ENCODE measurements at regions not wholly inside any gene's neighbourhood (a gene's known extent, or its start where the extent isn't known, plus 50 kb on each side); places are given as distances from the start of the nearest gene placed in this dataset.

DNA sequence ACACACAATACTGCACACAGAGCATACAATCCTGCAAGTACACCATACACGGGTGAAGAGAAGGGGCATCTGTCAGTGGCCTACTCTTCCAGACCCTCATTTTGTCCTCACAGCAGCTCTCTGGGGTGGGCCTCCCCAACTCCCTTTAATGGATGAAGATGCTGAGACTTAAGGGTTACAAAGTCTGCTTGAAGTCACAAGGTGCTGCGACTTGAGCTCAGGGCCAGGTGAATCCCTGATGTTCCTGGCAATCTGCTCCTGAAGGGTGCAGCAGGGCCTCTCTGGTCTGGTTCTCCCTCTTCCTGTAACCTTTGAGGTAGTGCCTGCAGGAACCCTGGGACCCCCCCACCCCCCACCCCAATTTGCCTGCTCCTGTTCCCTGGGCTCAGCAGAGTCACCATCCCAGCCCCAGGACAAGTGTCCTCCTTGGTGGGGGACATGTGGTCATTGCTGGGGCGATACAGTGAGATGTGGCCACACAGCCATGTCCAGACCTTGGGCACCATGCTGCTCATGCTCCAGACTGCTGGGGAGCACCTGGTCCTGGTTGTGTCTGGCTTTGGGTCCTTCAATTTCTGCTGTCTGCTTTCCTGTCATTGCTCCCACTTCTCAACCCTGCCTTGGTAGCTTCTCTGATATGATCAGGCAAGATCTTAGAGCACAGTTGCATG lies 107.5 kb downstream of the METRNL start:
- no peaks in the 10 kb centered on the region for H3K4me1 Mint-ChIP-seq
- H3K9ac ChIP-seq (ENCODE audit: low read length) = no peak overlapping the region
- H3K4me1 ChIP-seq (ENCODE audit: control insufficient read depth in 2 of 2, insufficient read depth in 2 of 2, low read length in 2 of 2) = no peaks in the 10 kb centered on the region
- H3K9me3 ChIP-seq (ENCODE audit: control extremely low read depth in 1 of 3, control insufficient read depth in 2 of 3, insufficient read depth in 1 of 3, low read length in 2 of 3) = peaks cover 0 to 8% (median 0%) of the 10 kb centered on the region in 3 donors
- ChIA-PET POLR2A (no interaction called here), CTCF (no interaction called here)
- no peak for ATAC-seq (ENCODE audit: low read depth)
- H3K4me2 ChIP-seq (replicated peaks; ENCODE audit: low read depth, low read length, poor library complexity, severe bottlenecking) = no peak overlapping the region
- H3K4me3 ChIP-seq (ENCODE audit: control extremely low read depth in 1 of 5, extremely low read depth in 1 of 5, insufficient read depth in 1 of 5, low read depth in 2 of 5, low read length in 4 of 5) = no peak overlapping the region
- no peak overlapping the region for H3K27ac Mint-ChIP-seq
- H3K79me2 ChIP-seq (ENCODE audit: control insufficient read depth, insufficient read depth, low read length) = no peaks in the 10 kb centered on the region
- H4K20me1 ChIP-seq (ENCODE audit: control insufficient read depth, insufficient read depth, low read length, poor library complexity, severe bottlenecking) = no peaks in the 10 kb centered on the region
- H2AFZ ChIP-seq (ENCODE audit: insufficient read depth, low read depth, low read length, poor library complexity, severe bottlenecking) = no peak overlapping the region
- TF ChIP-seq EZH2 (IDR thresholded peaks at IDR 0.05; ENCODE audit: borderline replicate concordance, insufficient read depth, low read depth, low read length, poor library complexity, severe bottlenecking) = no peak
- TF ChIP-seq, protein P1, sequence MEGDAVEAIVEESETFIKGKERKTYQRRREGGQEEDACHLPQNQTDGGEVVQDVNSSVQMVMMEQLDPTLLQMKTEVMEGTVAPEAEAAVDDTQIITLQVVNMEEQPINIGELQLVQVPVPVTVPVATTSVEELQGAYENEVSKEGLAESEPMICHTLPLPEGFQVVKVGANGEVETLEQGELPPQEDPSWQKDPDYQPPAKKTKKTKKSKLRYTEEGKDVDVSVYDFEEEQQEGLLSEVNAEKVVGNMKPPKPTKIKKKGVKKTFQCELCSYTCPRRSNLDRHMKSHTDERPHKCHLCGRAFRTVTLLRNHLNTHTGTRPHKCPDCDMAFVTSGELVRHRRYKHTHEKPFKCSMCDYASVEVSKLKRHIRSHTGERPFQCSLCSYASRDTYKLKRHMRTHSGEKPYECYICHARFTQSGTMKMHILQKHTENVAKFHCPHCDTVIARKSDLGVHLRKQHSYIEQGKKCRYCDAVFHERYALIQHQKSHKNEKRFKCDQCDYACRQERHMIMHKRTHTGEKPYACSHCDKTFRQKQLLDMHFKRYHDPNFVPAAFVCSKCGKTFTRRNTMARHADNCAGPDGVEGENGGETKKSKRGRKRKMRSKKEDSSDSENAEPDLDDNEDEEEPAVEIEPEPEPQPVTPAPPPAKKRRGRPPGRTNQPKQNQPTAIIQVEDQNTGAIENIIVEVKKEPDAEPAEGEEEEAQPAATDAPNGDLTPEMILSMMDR (IDR thresholded peaks at IDR 0.05) = no peak
- 95% methylated on average over 2 of the region's 3 CpGs for WGBS (ENCODE audit: insufficient coverage)
- no peak overlapping the region for H3K4me3 Mint-ChIP-seq
- intact Hi-C loops (cut with micrococcal nuclease) = no loop called here
- no peaks in the 10 kb centered on the region for H3K9me3 Mint-ChIP-seq (ENCODE audit: insufficient read depth)
- no peak overlapping the region for H3K27ac ChIP-seq (ENCODE audit: low read length in 2 of 2)
- DNase-seq = no peak
- H3K27me3 Mint-ChIP-seq = peaks cover 17% of the 10 kb centered on the region
- no peaks in the 10 kb centered on the region for H3K36me3 ChIP-seq (replicated peaks in 1 of 2; ENCODE audit: control extremely low read depth in 1 of 2, control insufficient read depth in 1 of 2, extremely low read depth in 1 of 2, insufficient read depth in 2 of 2, low read length in 1 of 2)
- H3K27me3 ChIP-seq (replicated peaks in 1 of 4; ENCODE audit: control extremely low read depth in 1 of 4, control insufficient read depth in 3 of 4, insufficient read depth in 4 of 4, low read length in 3 of 4) = peaks cover 0 to 8% (median 0%) of the 10 kb centered on the region in 4 experiments

DNA sequence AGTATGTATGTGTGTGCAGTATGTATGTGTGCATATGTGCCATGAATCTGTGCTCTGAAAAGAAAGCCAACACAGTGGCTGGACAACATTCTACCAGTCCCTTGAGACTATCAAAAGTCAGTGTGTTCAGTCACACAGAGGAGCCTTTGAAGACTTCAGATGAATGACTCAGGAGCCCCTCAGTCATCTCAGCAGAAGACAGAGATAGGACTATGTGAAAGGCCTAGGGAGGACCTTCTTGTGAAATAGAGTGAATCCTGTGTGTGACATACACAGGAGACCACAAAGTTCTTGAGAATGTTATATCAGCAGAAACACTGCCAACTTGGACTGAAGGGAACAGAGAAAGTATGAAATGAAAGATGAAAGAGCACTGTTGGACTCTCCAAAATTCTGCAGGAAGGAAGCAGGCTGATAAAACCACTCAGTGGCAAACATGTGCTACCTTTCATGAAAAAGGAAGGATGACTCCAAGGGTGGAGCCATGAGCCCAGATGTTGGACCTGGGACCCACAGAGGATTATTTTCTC lies 108.4 kb downstream of the METRNL start:
- Histone ChIP-seq H3K4me3 (ENCODE audit: control extremely low read depth in 1 of 5, extremely low read depth in 1 of 5, insufficient read depth in 1 of 5, low read depth in 2 of 5, low read length in 4 of 5) (no peak overlapping the region), H3K9me3 (ENCODE audit: control extremely low read depth in 1 of 3, control insufficient read depth in 2 of 3, insufficient read depth in 1 of 3, low read length in 2 of 3) (peaks cover 0 to 8% (median 0%) of the 10 kb centered on the region in 3 donors), H3K4me1 (ENCODE audit: control insufficient read depth in 2 of 2, insufficient read depth in 2 of 2, low read length in 2 of 2) (no peaks in the 10 kb centered on the region), H3K27me3 (replicated peaks in 1 of 4; ENCODE audit: control extremely low read depth in 1 of 4, control insufficient read depth in 3 of 4, insufficient read depth in 4 of 4, low read length in 3 of 4) (peaks cover 0 to 8% (median 0%) of the 10 kb centered on the region in 4 experiments), H2AFZ (ENCODE audit: insufficient read depth, low read depth, low read length, poor library complexity, severe bottlenecking) (no peak overlapping the region), H4K20me1 (ENCODE audit: control insufficient read depth, insufficient read depth, low read length, poor library complexity, severe bottlenecking) (no peaks in the 10 kb centered on the region), H3K9ac (ENCODE audit: low read length) (no peak overlapping the region), H3K4me2 (replicated peaks; ENCODE audit: low read depth, low read length, poor library complexity, severe bottlenecking) (no peak overlapping the region), H3K27ac (ENCODE audit: low read length in 2 of 2) (no peak overlapping the region), H3K36me3 (replicated peaks in 1 of 2; ENCODE audit: control extremely low read depth in 1 of 2, control insufficient read depth in 1 of 2, extremely low read depth in 1 of 2, insufficient read depth in 2 of 2, low read length in 1 of 2) (no peaks in the 10 kb centered on the region), H3K79me2 (ENCODE audit: control insufficient read depth, insufficient read depth, low read length) (no peaks in the 10 kb centered on the region)
- no peaks in the 10 kb centered on the region for H3K4me1 Mint-ChIP-seq
- DNase-seq (no peak), ATAC-seq (ENCODE audit: low read depth) (no peak)
- peaks cover 17% of the 10 kb centered on the region for H3K27me3 Mint-ChIP-seq
- H3K4me3 Mint-ChIP-seq = no peak overlapping the region
- H3K27ac Mint-ChIP-seq = no peak overlapping the region
- TF ChIP-seq, protein P1 (IDR thresholded peaks at IDR 0.05) = no peak
- TF ChIP-seq EZH2 (IDR thresholded peaks at IDR 0.05; ENCODE audit: borderline replicate concordance, insufficient read depth, low read depth, low read length, poor library complexity, severe bottlenecking) = no peak
- intact Hi-C loops (cut with micrococcal nuclease) = no loop called here
- no peaks in the 10 kb centered on the region for H3K9me3 Mint-ChIP-seq (ENCODE audit: insufficient read depth)
- CTCF ChIA-PET = no interaction called here
- POLR2A ChIA-PET = no interaction called here

All from B cell (primary cell).